ENCODE measurements at regions not wholly inside any gene's neighbourhood (a gene's known extent, or its start where the extent isn't known, plus 50 kb on each side); places are given as distances from the start of the nearest gene placed in this dataset.
"Not testable (repeated sequence)": the region's sequence is repeated elsewhere in the genome, so short reads cannot be mapped to it uniquely, and the experiment has no call there.

DNA sequence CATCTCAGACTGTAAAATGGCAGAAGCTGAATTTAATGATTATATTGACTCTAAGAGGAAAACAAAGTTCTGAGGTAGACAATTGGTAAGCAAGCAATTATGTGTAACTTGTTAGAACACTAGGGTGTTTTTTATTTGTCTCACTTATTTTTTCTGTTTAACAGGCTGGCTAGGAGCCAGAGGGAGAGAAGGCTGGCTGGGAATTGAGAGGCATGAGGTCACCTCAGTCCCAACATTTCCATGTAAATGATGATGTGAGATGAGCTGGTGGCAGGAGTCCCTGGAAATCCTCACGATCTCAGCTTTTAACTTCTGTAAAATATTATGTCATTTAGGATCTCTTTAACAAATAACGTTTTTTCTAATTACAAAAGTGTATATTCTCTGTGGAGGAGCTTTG, 66.9 kb upstream of the PLEKHG4B start:
- TF ChIP-seq, protein P1, sequence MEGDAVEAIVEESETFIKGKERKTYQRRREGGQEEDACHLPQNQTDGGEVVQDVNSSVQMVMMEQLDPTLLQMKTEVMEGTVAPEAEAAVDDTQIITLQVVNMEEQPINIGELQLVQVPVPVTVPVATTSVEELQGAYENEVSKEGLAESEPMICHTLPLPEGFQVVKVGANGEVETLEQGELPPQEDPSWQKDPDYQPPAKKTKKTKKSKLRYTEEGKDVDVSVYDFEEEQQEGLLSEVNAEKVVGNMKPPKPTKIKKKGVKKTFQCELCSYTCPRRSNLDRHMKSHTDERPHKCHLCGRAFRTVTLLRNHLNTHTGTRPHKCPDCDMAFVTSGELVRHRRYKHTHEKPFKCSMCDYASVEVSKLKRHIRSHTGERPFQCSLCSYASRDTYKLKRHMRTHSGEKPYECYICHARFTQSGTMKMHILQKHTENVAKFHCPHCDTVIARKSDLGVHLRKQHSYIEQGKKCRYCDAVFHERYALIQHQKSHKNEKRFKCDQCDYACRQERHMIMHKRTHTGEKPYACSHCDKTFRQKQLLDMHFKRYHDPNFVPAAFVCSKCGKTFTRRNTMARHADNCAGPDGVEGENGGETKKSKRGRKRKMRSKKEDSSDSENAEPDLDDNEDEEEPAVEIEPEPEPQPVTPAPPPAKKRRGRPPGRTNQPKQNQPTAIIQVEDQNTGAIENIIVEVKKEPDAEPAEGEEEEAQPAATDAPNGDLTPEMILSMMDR (IDR thresholded peaks at IDR 0.05): not testable (repeated sequence)
- TF ChIP-seq ZFX (IDR thresholded peaks at IDR 0.05; ENCODE audit: borderline replicate concordance): not testable (repeated sequence)

Measured in 22Rv1 (cell line).